ENCODE measurements at regions not wholly inside any gene's neighbourhood (a gene's known extent, or its start where the extent isn't known, plus 50 kb on each side); places are given as distances from the start of the nearest gene placed in this dataset.

GRCh38 chr7:108723381-108723814, 153.7 kb downstream of the DNAJB9 start:
- Histone ChIP-seq H3K4me3 (no peak overlapping the region), H3K4me1 (no peaks in the 10 kb centered on the region), H3K9me3 (no peaks in the 10 kb centered on the region), H3K27me3 (ENCODE audit: low read depth) (no peaks in the 10 kb centered on the region; the same call in 1 of the 2 replicates), H3K36me3 (replicated peaks) (no peaks in the 10 kb centered on the region)
- in situ Hi-C loops (cut with MboI; ENCODE audit: low sequenced_read_pairs) = no loop called here
- DNase-seq (ENCODE audit: low spot score in 2 of 2) = no peak

- no peaks in the 10 kb centered on the region; the same call in 1 of the 2 replicates for H3K27me3 ChIP-seq (ENCODE audit: low read depth)
- DNase-seq (ENCODE audit: low spot score in 2 of 2) = no peak
- in situ Hi-C loops (cut with MboI; ENCODE audit: low sequenced_read_pairs) = no loop called here
Observed at GRCh38 chr7:108724251-108725100, 154.8 kb downstream of the DNAJB9 start.

GRCh38 chr7:108735814-108736213, 166.1 kb downstream of the DNAJB9 start:
- in situ Hi-C loops (cut with MboI; ENCODE audit: low sequenced_read_pairs) = no loop called here
- DNase-seq (ENCODE audit: low spot score in 2 of 2) = no peak

More at GRCh38 chr7:108724251-108725100, 154.8 kb downstream of the DNAJB9 start:
- Histone ChIP-seq H3K36me3 (replicated peaks) (no peaks in the 10 kb centered on the region), H3K4me3 (no peak overlapping the region), H3K9me3 (no peaks in the 10 kb centered on the region), H3K4me1 (no peaks in the 10 kb centered on the region)

GRCh38 chr7:108736221-108736891, 166.7 kb downstream of the DNAJB9 start:
- no peaks in the 10 kb centered on the region for H3K4me1 ChIP-seq
- H3K27me3 ChIP-seq (ENCODE audit: low read depth) = peaks cover 5% of the 10 kb centered on the region
- H3K9me3 ChIP-seq = no peaks in the 10 kb centered on the region
- H3K4me3 ChIP-seq = no peak overlapping the region
- DNase-seq (ENCODE audit: low spot score in 2 of 2) = no peak
- in situ Hi-C loops (cut with MboI; ENCODE audit: low sequenced_read_pairs) = no loop called here
- no peaks in the 10 kb centered on the region for H3K36me3 ChIP-seq (replicated peaks)

More at GRCh38 chr7:108735814-108736213, 166.1 kb downstream of the DNAJB9 start:
- Histone ChIP-seq H3K4me1 (no peaks in the 10 kb centered on the region), H3K27me3 (ENCODE audit: low read depth) (peaks cover 5% of the 10 kb centered on the region), H3K9me3 (no peaks in the 10 kb centered on the region), H3K4me3 (no peak overlapping the region), H3K36me3 (replicated peaks) (no peaks in the 10 kb centered on the region)

- Histone ChIP-seq H3K4me3 (no peak overlapping the region), H3K27me3 (ENCODE audit: low read depth) (no peaks in the 10 kb centered on the region), H3K9me3 (no peaks in the 10 kb centered on the region), H3K36me3 (replicated peaks) (no peaks in the 10 kb centered on the region), H3K4me1 (no peaks in the 10 kb centered on the region)
- no peak for DNase-seq (ENCODE audit: low spot score in 2 of 2)
- in situ Hi-C loops (cut with MboI; ENCODE audit: low sequenced_read_pairs) = no loop called here
Observed at GRCh38 chr7:108770981-108771745, 201.5 kb downstream of the DNAJB9 start.

- DNase-seq (ENCODE audit: low spot score in 2 of 2) = no peak
- in situ Hi-C loops (cut with MboI; ENCODE audit: low sequenced_read_pairs) = no loop called here
- Histone ChIP-seq H3K27me3 (ENCODE audit: low read depth) (no peaks in the 10 kb centered on the region), H3K4me3 (no peak overlapping the region), H3K4me1 (no peaks in the 10 kb centered on the region), H3K9me3 (no peaks in the 10 kb centered on the region), H3K36me3 (replicated peaks) (no peaks in the 10 kb centered on the region)
Observed at GRCh38 chr7:108771853-108772252, 202.2 kb downstream of the DNAJB9 start.

GRCh38 chr7:108777966-108778365, 208.3 kb downstream of the DNAJB9 start:
- Histone ChIP-seq H3K27me3 (ENCODE audit: low read depth) (peaks cover 2% of the 10 kb centered on the region; the same call in 1 of the 2 replicates), H3K9me3 (no peaks in the 10 kb centered on the region), H3K4me1 (no peaks in the 10 kb centered on the region), H3K36me3 (replicated peaks) (no peaks in the 10 kb centered on the region), H3K4me3 (no peak overlapping the region)
- in situ Hi-C loops (cut with MboI; ENCODE audit: low sequenced_read_pairs) = no loop called here
- no peak for DNase-seq (ENCODE audit: low spot score in 2 of 2)

GRCh38 chr7:108789451-108789850, 219.8 kb downstream of the DNAJB9 start:
- no peaks in the 10 kb centered on the region for H3K36me3 ChIP-seq (replicated peaks)
- H3K27me3 ChIP-seq (ENCODE audit: low read depth) = no peaks in the 10 kb centered on the region
- no peak for DNase-seq (ENCODE audit: low spot score in 2 of 2)
- in situ Hi-C loops (cut with MboI; ENCODE audit: low sequenced_read_pairs) = no loop called here
- no peak overlapping the region for H3K4me3 ChIP-seq
- no peaks in the 10 kb centered on the region for H3K9me3 ChIP-seq
- no peaks in the 10 kb centered on the region for H3K4me1 ChIP-seq

- DNase-seq (ENCODE audit: low spot score in 2 of 2) = no peak
- Histone ChIP-seq H3K4me1 (no peaks in the 10 kb centered on the region), H3K36me3 (replicated peaks) (no peaks in the 10 kb centered on the region), H3K9me3 (no peaks in the 10 kb centered on the region), H3K27me3 (ENCODE audit: low read depth) (no peaks in the 10 kb centered on the region), H3K4me3 (no peak overlapping the region)
- in situ Hi-C loops (cut with MboI; ENCODE audit: low sequenced_read_pairs) = no loop called here
Observed at GRCh38 chr7:108794466-108794865, 224.8 kb downstream of the DNAJB9 start.

GRCh38 chr7:108802650-108803049, 233.0 kb downstream of the DNAJB9 start:
- Histone ChIP-seq H3K9me3 (no peaks in the 10 kb centered on the region), H3K4me1 (no peaks in the 10 kb centered on the region), H3K4me3 (no peak overlapping the region), H3K36me3 (replicated peaks) (no peaks in the 10 kb centered on the region), H3K27me3 (ENCODE audit: low read depth) (no peaks in the 10 kb centered on the region)
- in situ Hi-C loops (cut with MboI; ENCODE audit: low sequenced_read_pairs) = no loop called here
- no peak for DNase-seq (ENCODE audit: low spot score in 2 of 2)

GRCh38 chr7:108805808-108806397, 236.2 kb downstream of the DNAJB9 start:
- Histone ChIP-seq H3K36me3 (replicated peaks) (no peaks in the 10 kb centered on the region), H3K27me3 (ENCODE audit: low read depth) (no peaks in the 10 kb centered on the region), H3K9me3 (no peaks in the 10 kb centered on the region), H3K4me1 (no peaks in the 10 kb centered on the region), H3K4me3 (no peak overlapping the region)
- peak; percentile 22 to 25 for DNase-seq (ENCODE audit: low spot score in 2 of 2)
- in situ Hi-C loops (cut with MboI; ENCODE audit: low sequenced_read_pairs) = no loop called here

- no peaks in the 10 kb centered on the region for H3K27me3 ChIP-seq (ENCODE audit: low read depth)
- no peaks in the 10 kb centered on the region; the same call in 1 of the 2 replicates for H3K9me3 ChIP-seq
- no peaks in the 10 kb centered on the region for H3K36me3 ChIP-seq (replicated peaks)
- no peaks in the 10 kb centered on the region for H3K4me1 ChIP-seq
- no peak for DNase-seq (ENCODE audit: low spot score in 2 of 2)
- in situ Hi-C loops (cut with MboI; ENCODE audit: low sequenced_read_pairs) = no loop called here
- H3K4me3 ChIP-seq = no peak overlapping the region
Observed at GRCh38 chr7:108808549-108809266, 239.0 kb downstream of the DNAJB9 start.

GRCh38 chr7:108809356-108809755, 239.7 kb downstream of the DNAJB9 start:
- no peaks in the 10 kb centered on the region for H3K36me3 ChIP-seq (replicated peaks)
- H3K27me3 ChIP-seq (ENCODE audit: low read depth) = no peaks in the 10 kb centered on the region
- H3K9me3 ChIP-seq = no peaks in the 10 kb centered on the region; the same call in 1 of the 2 replicates
- no peak overlapping the region for H3K4me3 ChIP-seq
- no peaks in the 10 kb centered on the region for H3K4me1 ChIP-seq
- in situ Hi-C loops (cut with MboI; ENCODE audit: low sequenced_read_pairs) = no loop called here
- DNase-seq (ENCODE audit: low spot score in 2 of 2) = no peak
